Stimulated activated naive CD8-positive, alpha-beta T cell treated with anti-CD3 and anti-CD28 coated beads, Interleukin-15, Interleukin-2, amounts not matched to agents 100 ng/mL and 50 ng/mL, for 24 hours (primary cell): ENCODE measurements at regions not wholly inside any gene's neighbourhood (a gene's known extent, or its start where the extent isn't known, plus 50 kb on each side); places are given as distances from the start of the nearest gene placed in this dataset.

Experiments used
- H3K27ac Mint-ChIP-seq: one replicate; pipeline ENCODE4 v1.8.0; 2021; ENCODE audit warnings: mild to moderate bottlenecking, mixed read lengths
- H3K27me3 Mint-ChIP-seq: one replicate; pipeline ENCODE4 v1.8.0; 2021; ENCODE audit warnings: mixed read lengths
- H3K36me3 Mint-ChIP-seq: one replicate; pipeline ENCODE4 v1.8.0; 2021; ENCODE audit warnings: low read depth, mixed read lengths
- H3K4me1 Mint-ChIP-seq: one replicate; pipeline ENCODE4 v1.8.0; 2021; ENCODE audit warnings: low read depth, mixed read lengths
- H3K4me3 Mint-ChIP-seq: one replicate; pipeline ENCODE4 v1.8.0; 2021; ENCODE audit warnings: mild to moderate bottlenecking, mixed read lengths
- H3K9me3 Mint-ChIP-seq: one replicate; pipeline ENCODE4 v1.8.0; 2021; ENCODE audit warnings: mixed read lengths

GRCh38 chr17:5635949-5636348, 51.6 kb upstream of the NLRP1 start:
- no peak overlapping the region for H3K27ac Mint-ChIP-seq

GRCh38 chr17:5638596-5638995, 54.3 kb upstream of the NLRP1 start:
- Mint-ChIP-seq H3K36me3 (no peaks in the 10 kb centered on the region), H3K9me3 (no peaks in the 10 kb centered on the region), H3K27ac (no peak overlapping the region), H3K4me1 (no peaks in the 10 kb centered on the region), H3K4me3 (no peak overlapping the region), H3K27me3 (no peaks in the 10 kb centered on the region)

More at GRCh38 chr17:5635949-5636348, 51.6 kb upstream of the NLRP1 start:
- Mint-ChIP-seq H3K4me1 (no peaks in the 10 kb centered on the region), H3K4me3 (no peak overlapping the region), H3K9me3 (no peaks in the 10 kb centered on the region), H3K27me3 (peaks cover 8% of the 10 kb centered on the region), H3K36me3 (no peaks in the 10 kb centered on the region)

- no peak overlapping the region for H3K4me3 Mint-ChIP-seq
These were observed 56.4 kb upstream of the NLRP1 start for GRCh38 chr17:5640726-5641125.

GRCh38 chr17:5642752-5643151, 58.4 kb upstream of the NLRP1 start:
- no peaks in the 10 kb centered on the region for H3K4me1 Mint-ChIP-seq
- H3K36me3 Mint-ChIP-seq: no peaks in the 10 kb centered on the region
- no peaks in the 10 kb centered on the region for H3K9me3 Mint-ChIP-seq
- H3K4me3 Mint-ChIP-seq: no peak overlapping the region
- H3K27me3 Mint-ChIP-seq: peaks cover 5% of the 10 kb centered on the region
- no peak overlapping the region for H3K27ac Mint-ChIP-seq

More at GRCh38 chr17:5640726-5641125, 56.4 kb upstream of the NLRP1 start:
- Mint-ChIP-seq H3K27me3 (no peaks in the 10 kb centered on the region), H3K9me3 (no peaks in the 10 kb centered on the region), H3K4me1 (no peaks in the 10 kb centered on the region), H3K27ac (no peak overlapping the region), H3K36me3 (no peaks in the 10 kb centered on the region)

GRCh38 chr17:5644065-5644464, 59.8 kb upstream of the NLRP1 start:
- Mint-ChIP-seq H3K36me3 (no peaks in the 10 kb centered on the region), H3K4me3 (no peak overlapping the region), H3K4me1 (no peaks in the 10 kb centered on the region), H3K27ac (no peak overlapping the region), H3K9me3 (no peaks in the 10 kb centered on the region), H3K27me3 (peaks cover 6% of the 10 kb centered on the region)

GRCh38 chr17:5651348-5651747, 67.0 kb upstream of the NLRP1 start:
- no peaks in the 10 kb centered on the region for H3K36me3 Mint-ChIP-seq
- H3K27me3 Mint-ChIP-seq: peaks cover 32% of the 10 kb centered on the region
- no peak overlapping the region for H3K27ac Mint-ChIP-seq
- H3K4me1 Mint-ChIP-seq: no peaks in the 10 kb centered on the region
- no peak overlapping the region for H3K4me3 Mint-ChIP-seq
- peaks cover 12% of the 10 kb centered on the region for H3K9me3 Mint-ChIP-seq

GRCh38 chr17:5661491-5662125, 77.3 kb upstream of the NLRP1 start:
- no peaks in the 10 kb centered on the region for H3K9me3 Mint-ChIP-seq
- no peak overlapping the region for H3K4me3 Mint-ChIP-seq
- no peaks in the 10 kb centered on the region for H3K4me1 Mint-ChIP-seq
- H3K27ac Mint-ChIP-seq: no peak overlapping the region
- H3K27me3 Mint-ChIP-seq: no peaks in the 10 kb centered on the region
- no peaks in the 10 kb centered on the region for H3K36me3 Mint-ChIP-seq

- Mint-ChIP-seq H3K4me3 (no peak overlapping the region), H3K36me3 (no peaks in the 10 kb centered on the region), H3K9me3 (no peaks in the 10 kb centered on the region), H3K27ac (no peak overlapping the region), H3K4me1 (no peaks in the 10 kb centered on the region), H3K27me3 (peaks cover under 1% of the 10 kb centered on the region)
These were observed 78.2 kb upstream of the NLRP1 start for GRCh38 chr17:5662409-5663085.

GRCh38 chr17:5665164-5665563, 80.9 kb upstream of the NLRP1 start:
- peaks cover 14% of the 10 kb centered on the region for H3K27me3 Mint-ChIP-seq
- no peak overlapping the region for H3K4me3 Mint-ChIP-seq
- no peaks in the 10 kb centered on the region for H3K9me3 Mint-ChIP-seq
- no peaks in the 10 kb centered on the region for H3K36me3 Mint-ChIP-seq
- H3K27ac Mint-ChIP-seq: no peak overlapping the region
- H3K4me1 Mint-ChIP-seq: peaks cover 4% of the 10 kb centered on the region

- Mint-ChIP-seq H3K4me3 (no peak overlapping the region), H3K27me3 (peaks cover 14% of the 10 kb centered on the region), H3K27ac (no peak overlapping the region), H3K4me1 (peaks cover 4% of the 10 kb centered on the region), H3K9me3 (no peaks in the 10 kb centered on the region), H3K36me3 (no peaks in the 10 kb centered on the region)
These were observed 83.6 kb upstream of the NLRP1 start for GRCh38 chr17:5667871-5668270.

GRCh38 chr17:5668557-5669138, 84.3 kb upstream of the NLRP1 start:
- Mint-ChIP-seq H3K4me1 (peaks cover 4% of the 10 kb centered on the region), H3K9me3 (no peaks in the 10 kb centered on the region), H3K4me3 (no peak overlapping the region), H3K27ac (peak overlapping the region; percentile 86), H3K27me3 (peaks cover 14% of the 10 kb centered on the region), H3K36me3 (no peaks in the 10 kb centered on the region)

- H3K4me3 Mint-ChIP-seq: no peak overlapping the region
- peaks cover 3% of the 10 kb centered on the region for H3K9me3 Mint-ChIP-seq
- H3K36me3 Mint-ChIP-seq: no peaks in the 10 kb centered on the region
- no peak overlapping the region for H3K27ac Mint-ChIP-seq
- peaks cover 19% of the 10 kb centered on the region for H3K27me3 Mint-ChIP-seq
- H3K4me1 Mint-ChIP-seq: peaks cover 4% of the 10 kb centered on the region
These were observed 84.9 kb upstream of the NLRP1 start for GRCh38 chr17:5669191-5669590.

- H3K27me3 Mint-ChIP-seq: peaks cover 25% of the 10 kb centered on the region
- H3K27ac Mint-ChIP-seq: no peak overlapping the region
- H3K4me1 Mint-ChIP-seq: peaks cover 4% of the 10 kb centered on the region
- no peaks in the 10 kb centered on the region for H3K36me3 Mint-ChIP-seq
- H3K9me3 Mint-ChIP-seq: peaks cover 4% of the 10 kb centered on the region
- H3K4me3 Mint-ChIP-seq: no peak overlapping the region
These were observed 87.8 kb upstream of the NLRP1 start for GRCh38 chr17:5672141-5672540.

- H3K36me3 Mint-ChIP-seq: no peaks in the 10 kb centered on the region
- peaks cover 4% of the 10 kb centered on the region for H3K4me1 Mint-ChIP-seq
- peaks cover 4% of the 10 kb centered on the region for H3K9me3 Mint-ChIP-seq
- no peak overlapping the region for H3K27ac Mint-ChIP-seq
- no peak overlapping the region for H3K4me3 Mint-ChIP-seq
- H3K27me3 Mint-ChIP-seq: peaks cover 22% of the 10 kb centered on the region
These were observed 88.6 kb upstream of the NLRP1 start for GRCh38 chr17:5672815-5673430.
